Activated CD8-positive, alpha-beta memory T cell treated with anti-CD3 and anti-CD28 coated beads, Interleukin-2, amount 50 U/mL, for 24 hours (primary cell): ENCODE measurements at regions not wholly inside any gene's neighbourhood (a gene's known extent, or its start where the extent isn't known, plus 50 kb on each side); places are given as distances from the start of the nearest gene placed in this dataset.
"Not testable (repeated sequence)": the region's sequence is repeated elsewhere in the genome, so short reads cannot be mapped to it uniquely, and the experiment has no call there.

Experiments
- DNase-seq: peaks from one replicate; pipeline ENCODE4 v3.0.0-alpha.2; 2020; ENCODE audit errors: extremely low read depth

DNA sequence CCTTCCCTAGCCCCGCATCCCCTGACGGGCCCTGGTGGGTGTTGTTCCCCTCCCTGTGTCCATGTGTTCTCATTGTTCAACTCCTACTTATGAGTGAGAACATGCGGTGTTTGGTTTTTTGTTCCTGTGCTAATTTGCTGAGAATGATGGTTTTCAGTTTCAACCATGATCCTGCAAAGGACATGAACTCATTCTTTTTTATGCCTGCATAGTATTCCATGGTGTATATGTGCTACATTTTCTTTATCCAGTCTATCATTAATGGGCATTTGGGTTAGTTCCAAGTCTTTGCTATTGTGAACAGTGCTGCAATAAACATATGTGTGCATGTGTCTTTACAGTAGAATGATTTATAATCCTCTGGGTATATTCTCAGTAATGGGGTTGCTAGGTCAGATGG lies 65.7 kb upstream of the DCD start:
- DNase-seq: not testable (repeated sequence)

DNA sequence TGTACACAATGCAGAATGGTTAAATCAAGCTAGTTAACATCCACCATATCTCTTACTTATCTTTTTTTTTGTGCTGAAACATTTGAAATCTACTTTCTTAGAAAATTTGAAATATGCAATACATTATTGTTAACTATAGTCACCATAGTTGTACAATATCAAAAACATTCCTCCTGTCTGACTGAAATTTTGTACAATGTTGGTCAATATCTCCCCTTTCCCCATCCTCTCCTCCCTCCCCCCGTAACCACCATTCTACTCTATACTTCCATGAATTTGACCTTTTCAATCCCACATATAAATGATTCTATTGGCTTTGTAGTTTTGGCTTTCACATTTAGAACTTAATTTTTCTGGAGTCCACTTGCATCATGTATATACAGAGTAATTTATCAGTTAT lies 63.5 kb upstream of the DCD start:
- no peak for DNase-seq

DNA sequence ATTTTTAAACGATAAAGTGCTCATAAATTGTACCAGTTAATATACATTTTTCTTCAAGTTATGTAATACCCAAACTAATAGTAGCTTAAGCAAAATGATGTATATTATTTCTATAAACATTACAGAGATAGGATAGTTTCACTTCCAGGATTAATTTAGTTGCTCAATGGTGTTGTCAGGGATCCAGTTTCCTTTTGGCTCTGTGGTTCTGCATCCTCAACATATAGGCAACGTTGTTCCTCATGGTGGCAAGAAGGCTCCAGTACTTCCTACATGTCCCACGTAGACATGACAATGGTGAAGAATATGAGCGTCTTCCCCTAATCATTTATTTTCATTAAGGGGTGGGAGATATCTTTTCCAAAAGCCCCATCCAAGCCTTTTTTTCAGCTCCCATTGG lies 60.7 kb upstream of the DCD start:
- no peak for DNase-seq

DNA sequence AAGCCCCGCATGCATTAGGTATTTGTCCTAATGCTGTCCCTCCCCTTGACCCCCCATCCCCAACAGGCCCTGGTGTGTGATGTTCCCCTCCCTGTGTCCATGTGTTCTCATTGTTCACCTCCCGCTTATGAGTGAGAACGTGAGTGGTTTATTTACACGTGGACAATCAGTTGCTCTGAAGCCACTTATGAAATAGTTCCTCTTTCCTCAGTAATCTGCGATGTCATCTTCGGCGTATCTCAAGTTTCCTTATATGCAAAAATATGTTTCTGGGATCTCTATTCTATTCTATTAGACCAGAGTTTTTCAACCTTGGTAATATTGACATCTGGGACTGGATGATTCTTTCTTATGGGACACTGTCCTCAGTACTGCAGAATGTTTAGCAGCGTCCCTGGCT lies 56.0 kb upstream of the DCD start:
- no peak for DNase-seq

DNA sequence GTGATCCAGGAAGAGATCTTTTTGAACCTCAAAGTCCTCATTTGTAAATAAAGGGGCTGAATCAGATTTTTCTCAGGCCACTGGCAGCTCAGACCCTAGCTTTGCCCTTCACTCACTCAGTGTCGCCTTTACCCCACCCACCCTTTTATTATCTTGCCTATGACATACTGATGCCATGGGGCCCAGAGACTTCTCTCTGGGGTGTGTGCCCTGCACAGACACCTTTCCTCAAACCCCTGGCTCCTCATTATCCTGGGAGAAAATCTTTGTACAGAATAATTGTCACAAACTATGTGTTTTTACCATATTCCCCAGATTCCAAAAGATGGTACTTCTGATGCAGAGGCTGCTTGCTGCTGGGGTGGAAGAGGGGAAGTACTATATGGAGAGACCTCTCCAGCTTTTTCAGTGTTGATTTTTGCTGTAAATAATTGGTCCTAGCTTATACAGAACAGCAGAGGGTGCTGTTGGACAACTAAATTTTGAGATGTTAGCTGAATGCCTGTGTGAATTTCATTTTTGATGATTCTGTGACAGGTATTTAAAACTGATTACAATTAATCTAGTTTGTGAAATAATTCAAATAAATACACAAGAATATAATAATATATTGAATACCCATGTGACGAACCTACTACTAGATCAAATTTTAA lies 53.9 kb upstream of the DCD start:
- no peak for DNase-seq

DNA sequence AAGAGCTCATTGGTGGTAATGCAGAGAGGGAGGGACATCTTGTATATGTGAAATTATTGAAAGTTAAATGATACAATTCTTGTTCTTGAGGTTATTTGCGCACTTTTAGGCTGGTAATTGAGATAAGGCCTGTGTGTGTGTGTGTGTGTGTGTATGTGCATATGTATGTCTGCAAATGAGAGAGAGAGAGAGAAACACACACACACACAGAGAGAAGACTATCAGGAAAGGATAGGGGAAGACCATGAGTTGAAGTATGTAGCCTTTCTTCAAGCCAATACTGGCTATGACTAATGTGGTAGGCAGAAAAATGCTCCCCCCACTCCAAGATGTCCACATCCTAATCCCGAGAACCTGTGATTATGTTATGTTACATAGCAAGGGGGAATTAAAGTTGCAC lies 52.7 kb upstream of the DCD start:
- DNase-seq: no peak

DNA sequence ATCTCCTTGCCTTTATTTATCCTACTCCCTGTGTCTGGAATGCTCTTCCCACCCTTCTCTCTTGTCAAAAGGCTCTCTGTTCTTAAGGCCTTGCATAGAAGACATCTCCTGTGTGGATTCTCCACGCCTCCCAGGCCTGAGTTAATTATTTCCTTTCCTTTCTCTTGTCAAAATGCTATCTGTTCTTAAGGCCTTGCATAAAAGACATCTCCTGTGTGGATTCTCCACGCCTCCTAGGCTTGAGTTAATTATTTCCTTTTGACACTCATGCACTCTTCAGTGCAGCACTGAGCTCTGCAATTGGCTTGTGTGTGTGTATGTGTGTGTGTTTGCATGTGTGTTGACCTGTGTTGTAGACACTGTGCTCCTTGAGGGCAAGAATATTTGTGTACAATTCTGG lies 52.1 kb upstream of the DCD start:
- no peak for DNase-seq
